ENCODE measurements at regions not wholly inside any gene's neighbourhood (a gene's known extent, or its start where the extent isn't known, plus 50 kb on each side); places are given as distances from the start of the nearest gene placed in this dataset.

DNA sequence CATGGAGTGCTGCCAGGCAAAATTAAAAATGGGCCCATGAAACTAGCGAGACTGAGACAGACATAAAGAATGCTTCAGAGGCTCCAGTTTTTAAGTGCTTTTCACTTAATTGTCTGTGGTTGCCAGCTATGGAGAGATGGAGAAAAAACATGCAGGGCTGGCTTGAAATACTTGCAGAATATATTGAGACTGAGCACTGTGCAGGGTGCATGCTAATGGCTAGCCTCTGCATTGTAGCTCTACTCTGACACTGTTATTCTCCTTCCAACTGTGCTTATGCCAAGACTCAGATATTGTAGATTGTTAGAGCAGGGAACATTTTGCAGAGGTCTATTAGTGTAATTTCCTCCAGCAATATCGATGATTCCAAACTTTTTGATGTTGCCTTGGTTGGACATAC is 735.0 kb downstream of the PDCD6IP start:
- no peak for DNase-seq
- TF ChIP-seq, protein P1, sequence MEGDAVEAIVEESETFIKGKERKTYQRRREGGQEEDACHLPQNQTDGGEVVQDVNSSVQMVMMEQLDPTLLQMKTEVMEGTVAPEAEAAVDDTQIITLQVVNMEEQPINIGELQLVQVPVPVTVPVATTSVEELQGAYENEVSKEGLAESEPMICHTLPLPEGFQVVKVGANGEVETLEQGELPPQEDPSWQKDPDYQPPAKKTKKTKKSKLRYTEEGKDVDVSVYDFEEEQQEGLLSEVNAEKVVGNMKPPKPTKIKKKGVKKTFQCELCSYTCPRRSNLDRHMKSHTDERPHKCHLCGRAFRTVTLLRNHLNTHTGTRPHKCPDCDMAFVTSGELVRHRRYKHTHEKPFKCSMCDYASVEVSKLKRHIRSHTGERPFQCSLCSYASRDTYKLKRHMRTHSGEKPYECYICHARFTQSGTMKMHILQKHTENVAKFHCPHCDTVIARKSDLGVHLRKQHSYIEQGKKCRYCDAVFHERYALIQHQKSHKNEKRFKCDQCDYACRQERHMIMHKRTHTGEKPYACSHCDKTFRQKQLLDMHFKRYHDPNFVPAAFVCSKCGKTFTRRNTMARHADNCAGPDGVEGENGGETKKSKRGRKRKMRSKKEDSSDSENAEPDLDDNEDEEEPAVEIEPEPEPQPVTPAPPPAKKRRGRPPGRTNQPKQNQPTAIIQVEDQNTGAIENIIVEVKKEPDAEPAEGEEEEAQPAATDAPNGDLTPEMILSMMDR (IDR thresholded peaks at IDR 0.05; ENCODE audit: low read depth, low read length, missing control alignments), result no peak
- in situ Hi-C loops (cut with HindIII; ENCODE audit: low pct_ligation_motif_present, low sequenced_read_pairs), result no loop called here
- H3K27ac ChIP-seq, result no peak overlapping the region
- H3K27me3 ChIP-seq (replicated peaks), result no peaks in the 10 kb centered on the region
- no peak overlapping the region for H3K4me3 ChIP-seq (ENCODE audit: low read depth, low read length)
- H3K36me3 ChIP-seq (replicated peaks), result no peaks in the 10 kb centered on the region

DNA sequence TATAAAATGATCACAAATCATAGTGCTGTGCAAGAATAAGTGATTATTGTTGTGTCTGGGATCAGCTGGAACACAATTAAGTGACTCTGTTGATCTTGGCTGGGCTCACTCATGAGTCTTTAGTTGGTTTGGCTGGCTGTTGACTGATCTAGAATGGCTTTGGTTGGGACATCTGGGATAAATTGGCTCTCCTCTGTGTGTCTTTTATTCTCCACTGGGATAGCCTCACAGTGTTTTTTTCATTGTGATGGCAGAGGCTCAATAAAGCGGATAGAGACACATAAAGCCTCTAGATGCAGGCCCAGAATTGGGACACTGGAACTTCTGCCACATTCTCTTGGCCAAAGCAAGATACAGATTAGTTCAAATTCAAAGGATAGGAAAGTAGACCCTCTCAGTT is 735.6 kb downstream of the PDCD6IP start:
- in situ Hi-C loops (cut with HindIII; ENCODE audit: low pct_ligation_motif_present, low sequenced_read_pairs), result no loop called here
- no peak overlapping the region for H3K27ac ChIP-seq
- TF ChIP-seq, protein P1 (IDR thresholded peaks at IDR 0.05; ENCODE audit: low read depth, low read length, missing control alignments), result no peak

DNA sequence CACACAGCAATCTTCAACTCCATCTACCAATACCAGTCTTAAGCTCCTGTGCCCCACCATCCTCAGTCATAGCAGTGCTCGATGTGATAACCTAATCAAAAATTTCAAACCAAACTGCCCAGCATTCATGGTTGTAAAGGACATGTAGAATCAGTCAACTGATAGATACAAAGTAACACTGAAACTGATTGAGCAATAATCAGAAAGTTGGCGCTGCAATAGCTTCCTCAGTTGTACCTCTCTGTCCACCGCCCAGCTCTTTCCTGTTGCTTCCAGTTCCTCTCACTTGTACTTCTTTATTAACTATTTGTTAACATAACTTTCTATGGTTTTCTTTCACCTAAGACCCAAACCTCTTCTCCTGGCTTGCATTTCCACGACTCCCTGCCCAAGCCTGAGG is 745.7 kb downstream of the PDCD6IP start:
- Histone ChIP-seq H3K27me3 (replicated peaks) (no peaks in the 10 kb centered on the region), H3K4me3 (ENCODE audit: low read depth, low read length) (no peak overlapping the region), H3K27ac (no peak overlapping the region), H3K36me3 (replicated peaks) (no peaks in the 10 kb centered on the region)
- in situ Hi-C loops (cut with HindIII; ENCODE audit: low pct_ligation_motif_present, low sequenced_read_pairs), result no loop called here
- TF ChIP-seq, protein P1 (IDR thresholded peaks at IDR 0.05; ENCODE audit: low read depth, low read length, missing control alignments), result no peak
- no peak for DNase-seq

More for the DNA sequence above, 735.6 kb downstream of the PDCD6IP start:
- H3K36me3 ChIP-seq (replicated peaks), result no peaks in the 10 kb centered on the region
- H3K27me3 ChIP-seq (replicated peaks), result no peaks in the 10 kb centered on the region
- H3K4me3 ChIP-seq (ENCODE audit: low read depth, low read length), result no peak overlapping the region
- no peak for DNase-seq

DNA sequence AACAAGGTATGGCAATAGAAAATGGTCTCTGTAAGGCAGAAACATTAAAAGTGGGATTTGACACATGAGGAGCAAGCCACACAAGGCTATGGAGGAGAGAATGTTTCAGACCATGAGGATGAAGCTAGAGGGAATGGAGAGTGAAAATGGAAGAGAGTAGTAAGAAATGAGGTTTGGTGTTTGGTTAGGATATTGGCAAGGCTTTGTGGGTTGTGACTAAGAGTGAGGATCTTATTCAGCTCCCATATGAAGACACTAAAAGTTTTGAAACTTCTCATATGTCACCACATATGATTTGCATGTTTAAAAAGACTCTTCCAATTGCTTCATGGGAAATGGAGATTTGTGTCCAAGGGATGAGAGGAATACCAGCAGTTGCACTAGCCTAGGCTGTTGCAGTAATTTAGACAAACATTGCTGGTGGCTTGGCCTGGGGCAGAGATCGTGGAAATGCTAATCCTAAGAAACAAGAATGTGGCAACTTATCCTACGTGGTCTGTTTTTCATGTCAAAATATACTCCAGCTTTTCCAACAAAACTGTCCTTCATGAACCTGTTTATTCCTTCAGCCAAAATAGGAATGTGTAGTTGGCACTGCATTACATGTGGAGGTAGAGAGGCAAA is 749.0 kb downstream of the PDCD6IP start:
- in situ Hi-C loops (cut with HindIII; ENCODE audit: low pct_ligation_motif_present, low sequenced_read_pairs), result no loop called here
- no peaks in the 10 kb centered on the region for H3K27me3 ChIP-seq (replicated peaks)
- H3K27ac ChIP-seq, result no peak overlapping the region
- no peaks in the 10 kb centered on the region for H3K36me3 ChIP-seq (replicated peaks)
- TF ChIP-seq, protein P1 (IDR thresholded peaks at IDR 0.05; ENCODE audit: low read depth, low read length, missing control alignments), result no peak
- no peak for DNase-seq
- no peak overlapping the region for H3K4me3 ChIP-seq (ENCODE audit: low read depth, low read length)

DNA sequence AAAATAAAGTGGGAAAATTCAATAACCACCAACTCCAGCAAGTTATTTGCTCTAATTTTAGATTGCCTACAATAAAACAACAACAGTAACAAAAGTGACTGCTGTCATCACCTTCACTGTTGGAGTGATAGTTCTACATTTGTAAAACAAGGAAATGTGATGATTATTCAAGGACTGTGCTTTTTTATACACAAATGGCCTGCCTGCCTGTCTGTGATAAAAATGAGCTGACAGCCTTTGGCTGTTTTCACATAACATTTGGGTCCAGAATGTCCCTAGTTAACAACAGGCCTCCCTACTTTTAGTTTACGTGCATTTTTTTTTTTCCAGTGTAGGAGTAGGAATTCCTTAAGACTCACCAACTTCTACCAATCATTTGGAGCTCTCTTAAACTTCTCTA is 768.8 kb downstream of the PDCD6IP start:
- no peak overlapping the region for H3K27ac ChIP-seq
- TF ChIP-seq, protein P1 (IDR thresholded peaks at IDR 0.05; ENCODE audit: low read depth, low read length, missing control alignments), result no peak
- no peaks in the 10 kb centered on the region for H3K27me3 ChIP-seq (replicated peaks)
- DNase-seq, result no peak
- no peaks in the 10 kb centered on the region for H3K36me3 ChIP-seq (replicated peaks)
- no peak overlapping the region for H3K4me3 ChIP-seq (ENCODE audit: low read depth, low read length)
- in situ Hi-C loops (cut with HindIII; ENCODE audit: low pct_ligation_motif_present, low sequenced_read_pairs), result no loop called here

DNA sequence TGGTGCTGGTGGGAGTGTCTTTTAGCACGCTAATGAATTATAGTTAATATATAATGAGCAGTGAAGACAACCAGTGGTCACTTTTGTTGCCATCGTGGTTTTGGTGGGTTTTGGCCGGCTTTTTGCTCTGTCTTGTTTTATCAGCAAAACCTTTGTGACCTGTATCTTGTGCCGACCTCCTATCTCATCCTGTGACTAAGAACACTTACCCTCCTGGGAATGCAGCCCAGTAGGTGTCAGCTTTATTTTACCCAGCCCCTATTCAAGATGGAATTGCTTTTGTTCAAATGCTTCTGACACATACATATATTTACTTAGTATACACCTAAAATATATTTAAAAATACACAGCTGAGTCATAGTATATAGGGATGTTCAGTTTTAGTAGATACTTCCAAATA is 770.3 kb downstream of the PDCD6IP start:
- DNase-seq, result no peak
- TF ChIP-seq, protein P1 (IDR thresholded peaks at IDR 0.05; ENCODE audit: low read depth, low read length, missing control alignments), result no peak
- no peak overlapping the region for H3K4me3 ChIP-seq (ENCODE audit: low read depth, low read length)
- no peak overlapping the region for H3K27ac ChIP-seq
- H3K27me3 ChIP-seq (replicated peaks), result no peaks in the 10 kb centered on the region
- in situ Hi-C loops (cut with HindIII; ENCODE audit: low pct_ligation_motif_present, low sequenced_read_pairs), result no loop called here
- no peaks in the 10 kb centered on the region for H3K36me3 ChIP-seq (replicated peaks)

Measured in brain microvascular endothelial cell (primary cell).